ENCODE measurements at regions not wholly inside any gene's neighbourhood (a gene's known extent, or its start where the extent isn't known, plus 50 kb on each side); places are given as distances from the start of the nearest gene placed in this dataset.
"Not testable (repeated sequence)": the region's sequence is repeated elsewhere in the genome, so short reads cannot be mapped to it uniquely, and the experiment has no call there.

GRCh38 chr1:121010141-121010540 lies 120.6 kb downstream of the PPIAL4A start:
- not testable (repeated sequence) for DNase-seq; ATAC-seq (replicated peaks in 1 of 2); H3K9me3 Mint-ChIP-seq; H3K27ac Mint-ChIP-seq; H3K4me3 Mint-ChIP-seq; H3K27me3 Mint-ChIP-seq (ENCODE audit: low read depth); H3K36me3 Mint-ChIP-seq (ENCODE audit: insufficient read depth in 2 of 2)
- peaks cover 20% of the 10 kb centered on the region for H3K4me1 Mint-ChIP-seq (ENCODE audit: low read depth)

- H3K4me3 Mint-ChIP-seq; H3K27ac Mint-ChIP-seq; ATAC-seq (replicated peaks in 1 of 2); DNase-seq; H3K36me3 Mint-ChIP-seq (ENCODE audit: insufficient read depth in 2 of 2); H3K27me3 Mint-ChIP-seq (ENCODE audit: low read depth); H3K9me3 Mint-ChIP-seq: not testable (repeated sequence)
- H3K4me1 Mint-ChIP-seq (ENCODE audit: low read depth), result peaks cover 19% of the 10 kb centered on the region
Measured at GRCh38 chr1:121013181-121013580, 123.6 kb downstream of the PPIAL4A start.

GRCh38 chr1:121016182-121017028 lies 126.8 kb downstream of the PPIAL4A start:
- Mint-ChIP-seq H3K4me3 (peak overlapping the region; percentile 35 to 80), H3K27ac (peak overlapping the region; percentile 100)
- not testable (repeated sequence) for H3K4me1 Mint-ChIP-seq (ENCODE audit: low read depth)

GRCh38 chr1:121019715-121020349 lies 130.3 kb downstream of the PPIAL4A start:
- H3K4me3 Mint-ChIP-seq; ATAC-seq (replicated peaks in 1 of 2); H3K4me1 Mint-ChIP-seq (ENCODE audit: low read depth); DNase-seq; H3K27me3 Mint-ChIP-seq (ENCODE audit: low read depth); H3K36me3 Mint-ChIP-seq (ENCODE audit: insufficient read depth in 2 of 2); H3K27ac Mint-ChIP-seq; H3K9me3 Mint-ChIP-seq: not testable (repeated sequence)

More at GRCh38 chr1:121016182-121017028, 126.8 kb downstream of the PPIAL4A start:
- not testable (repeated sequence) for H3K36me3 Mint-ChIP-seq (ENCODE audit: insufficient read depth in 2 of 2); H3K9me3 Mint-ChIP-seq; H3K27me3 Mint-ChIP-seq (ENCODE audit: low read depth)
- ATAC-seq (replicated peaks in 1 of 2), result peak; percentile 88 to 90
- DNase-seq, result peak; percentile 40 to 42

GRCh38 chr1:121020350-121021236 lies 131.0 kb downstream of the PPIAL4A start:
- not testable (repeated sequence) for ATAC-seq (replicated peaks in 1 of 2); H3K4me1 Mint-ChIP-seq (ENCODE audit: low read depth); H3K9me3 Mint-ChIP-seq; H3K36me3 Mint-ChIP-seq (ENCODE audit: insufficient read depth in 2 of 2); H3K27me3 Mint-ChIP-seq (ENCODE audit: low read depth)
- H3K27ac Mint-ChIP-seq, result peak overlapping the region; percentile 93
- H3K4me3 Mint-ChIP-seq, result peak overlapping the region in 1 of 2 donors; percentile 25
- DNase-seq, result peak; percentile 32 to 38

- not testable (repeated sequence) for ATAC-seq (replicated peaks in 1 of 2); H3K27me3 Mint-ChIP-seq (ENCODE audit: low read depth); H3K9me3 Mint-ChIP-seq; H3K36me3 Mint-ChIP-seq (ENCODE audit: insufficient read depth in 2 of 2); H3K4me3 Mint-ChIP-seq; H3K27ac Mint-ChIP-seq; DNase-seq; H3K4me1 Mint-ChIP-seq (ENCODE audit: low read depth)
Measured at GRCh38 chr1:121021716-121022115, 132.1 kb downstream of the PPIAL4A start.

- ATAC-seq (replicated peaks in 1 of 2), result not testable (repeated sequence)
Measured at GRCh38 chr1:121032878-121033494, 143.4 kb downstream of the PPIAL4A start.

GRCh38 chr1:121036792-121037191 lies 147.2 kb downstream of the PPIAL4A start:
- H3K4me3 Mint-ChIP-seq; H3K27ac Mint-ChIP-seq; H3K4me1 Mint-ChIP-seq (ENCODE audit: low read depth); H3K36me3 Mint-ChIP-seq (ENCODE audit: insufficient read depth in 2 of 2); H3K27me3 Mint-ChIP-seq (ENCODE audit: low read depth); H3K9me3 Mint-ChIP-seq; ATAC-seq (replicated peaks in 1 of 2); DNase-seq: not testable (repeated sequence)

More at GRCh38 chr1:121032878-121033494, 143.4 kb downstream of the PPIAL4A start:
- not testable (repeated sequence) for H3K27me3 Mint-ChIP-seq (ENCODE audit: low read depth); H3K27ac Mint-ChIP-seq; H3K4me1 Mint-ChIP-seq (ENCODE audit: low read depth); H3K9me3 Mint-ChIP-seq; H3K36me3 Mint-ChIP-seq (ENCODE audit: insufficient read depth in 2 of 2); DNase-seq; H3K4me3 Mint-ChIP-seq

- not testable (repeated sequence) for H3K4me3 Mint-ChIP-seq; DNase-seq; ATAC-seq (replicated peaks in 1 of 2); H3K27me3 Mint-ChIP-seq (ENCODE audit: low read depth); H3K4me1 Mint-ChIP-seq (ENCODE audit: low read depth); H3K36me3 Mint-ChIP-seq (ENCODE audit: insufficient read depth in 2 of 2); H3K27ac Mint-ChIP-seq; H3K9me3 Mint-ChIP-seq
Measured at GRCh38 chr1:121040974-121041373, 143.2 kb downstream of the FAM72B start.

- not testable (repeated sequence) for H3K4me3 Mint-ChIP-seq; H3K27ac Mint-ChIP-seq; DNase-seq; H3K27me3 Mint-ChIP-seq (ENCODE audit: low read depth); H3K9me3 Mint-ChIP-seq; H3K36me3 Mint-ChIP-seq (ENCODE audit: insufficient read depth in 2 of 2); H3K4me1 Mint-ChIP-seq (ENCODE audit: low read depth); ATAC-seq (replicated peaks in 1 of 2)
Measured at GRCh38 chr1:121041497-121041896, 142.6 kb downstream of the FAM72B start.

- not testable (repeated sequence) for H3K4me1 Mint-ChIP-seq (ENCODE audit: low read depth); H3K36me3 Mint-ChIP-seq (ENCODE audit: insufficient read depth in 2 of 2); H3K9me3 Mint-ChIP-seq; H3K27ac Mint-ChIP-seq; ATAC-seq (replicated peaks in 1 of 2); H3K4me3 Mint-ChIP-seq; H3K27me3 Mint-ChIP-seq (ENCODE audit: low read depth); DNase-seq
Measured at GRCh38 chr1:121042882-121043281, 141.3 kb downstream of the FAM72B start.

GRCh38 chr1:121048293-121048752 lies 135.8 kb downstream of the FAM72B start:
- not testable (repeated sequence) for H3K9me3 Mint-ChIP-seq; H3K36me3 Mint-ChIP-seq (ENCODE audit: insufficient read depth in 2 of 2); H3K27ac Mint-ChIP-seq
- peaks cover 17% of the 10 kb centered on the region for H3K27me3 Mint-ChIP-seq (ENCODE audit: low read depth)
- peak; percentile 53 to 58 for DNase-seq
- peaks cover 14% of the 10 kb centered on the region for H3K4me1 Mint-ChIP-seq (ENCODE audit: low read depth)
- peak; percentile 77 to 79 for ATAC-seq (replicated peaks in 1 of 2)
- H3K4me3 Mint-ChIP-seq, result peak overlapping the region; percentile 14 to 36
